ENCODE measurements at regions not wholly inside any gene's neighbourhood (a gene's known extent, or its start where the extent isn't known, plus 50 kb on each side); places are given as distances from the start of the nearest gene placed in this dataset.

GRCh38 chr10:125263551-125263950 lies 103.2 kb upstream of the CTBP2 start:
- no peak for DNase-seq (ENCODE audit: low spot score)
- no peaks in the 10 kb centered on the region for H3K36me3 Mint-ChIP-seq (ENCODE audit: low read depth, unreplicated experiment)
- TF ChIP-seq CTCF (IDR thresholded peaks at IDR 0.05; ENCODE audit: unreplicated experiment): no peak

GRCh38 chr10:125262920-125263319 lies 102.6 kb upstream of the CTBP2 start:
- no peaks in the 10 kb centered on the region for H3K4me1 Mint-ChIP-seq (ENCODE audit: unreplicated experiment)
- H3K9me3 Mint-ChIP-seq (ENCODE audit: unreplicated experiment): no peaks in the 10 kb centered on the region
- TF ChIP-seq CTCF (IDR thresholded peaks at IDR 0.05; ENCODE audit: unreplicated experiment): no peak
- peaks cover 11% of the 10 kb centered on the region for H3K27me3 Mint-ChIP-seq (ENCODE audit: unreplicated experiment)
- H3K36me3 Mint-ChIP-seq (ENCODE audit: low read depth, unreplicated experiment): no peaks in the 10 kb centered on the region
- H3K4me3 Mint-ChIP-seq (ENCODE audit: unreplicated experiment): no peak overlapping the region
- no peak overlapping the region for H3K27ac Mint-ChIP-seq (ENCODE audit: unreplicated experiment)
- no peak for DNase-seq (ENCODE audit: low spot score)

More at GRCh38 chr10:125263551-125263950, 103.2 kb upstream of the CTBP2 start:
- Mint-ChIP-seq H3K27ac (ENCODE audit: unreplicated experiment) (no peak overlapping the region), H3K27me3 (ENCODE audit: unreplicated experiment) (peaks cover 11% of the 10 kb centered on the region), H3K4me3 (ENCODE audit: unreplicated experiment) (no peak overlapping the region), H3K4me1 (ENCODE audit: unreplicated experiment) (no peaks in the 10 kb centered on the region), H3K9me3 (ENCODE audit: unreplicated experiment) (no peaks in the 10 kb centered on the region)

GRCh38 chr10:125262409-125262808 lies 102.0 kb upstream of the CTBP2 start:
- H3K4me1 Mint-ChIP-seq (ENCODE audit: unreplicated experiment): no peaks in the 10 kb centered on the region
- no peak for TF ChIP-seq CTCF (IDR thresholded peaks at IDR 0.05; ENCODE audit: unreplicated experiment)
- H3K4me3 Mint-ChIP-seq (ENCODE audit: unreplicated experiment): no peak overlapping the region
- H3K9me3 Mint-ChIP-seq (ENCODE audit: unreplicated experiment): no peaks in the 10 kb centered on the region
- H3K27ac Mint-ChIP-seq (ENCODE audit: unreplicated experiment): no peak overlapping the region
- H3K27me3 Mint-ChIP-seq (ENCODE audit: unreplicated experiment): peaks cover 11% of the 10 kb centered on the region
- no peaks in the 10 kb centered on the region for H3K36me3 Mint-ChIP-seq (ENCODE audit: low read depth, unreplicated experiment)
- no peak for DNase-seq (ENCODE audit: low spot score)

- no peaks in the 10 kb centered on the region for H3K9me3 Mint-ChIP-seq (ENCODE audit: unreplicated experiment)
- no peaks in the 10 kb centered on the region for H3K4me1 Mint-ChIP-seq (ENCODE audit: unreplicated experiment)
- DNase-seq (ENCODE audit: low spot score): no peak
- H3K4me3 Mint-ChIP-seq (ENCODE audit: unreplicated experiment): no peak overlapping the region
- no peak for TF ChIP-seq CTCF (IDR thresholded peaks at IDR 0.05; ENCODE audit: unreplicated experiment)
- H3K36me3 Mint-ChIP-seq (ENCODE audit: low read depth, unreplicated experiment): no peaks in the 10 kb centered on the region
- peaks cover 14% of the 10 kb centered on the region for H3K27me3 Mint-ChIP-seq (ENCODE audit: unreplicated experiment)
- H3K27ac Mint-ChIP-seq (ENCODE audit: unreplicated experiment): no peak overlapping the region
Observed at GRCh38 chr10:125261491-125262186, 101.3 kb upstream of the CTBP2 start.

GRCh38 chr10:125260260-125260659 lies 99.9 kb upstream of the CTBP2 start:
- Mint-ChIP-seq H3K36me3 (ENCODE audit: low read depth, unreplicated experiment) (no peaks in the 10 kb centered on the region), H3K4me1 (ENCODE audit: unreplicated experiment) (no peaks in the 10 kb centered on the region), H3K9me3 (ENCODE audit: unreplicated experiment) (no peaks in the 10 kb centered on the region), H3K27me3 (ENCODE audit: unreplicated experiment) (peaks cover 14% of the 10 kb centered on the region), H3K27ac (ENCODE audit: unreplicated experiment) (no peak overlapping the region), H3K4me3 (ENCODE audit: unreplicated experiment) (no peak overlapping the region)
- no peak for TF ChIP-seq CTCF (IDR thresholded peaks at IDR 0.05; ENCODE audit: unreplicated experiment)
- no peak for DNase-seq (ENCODE audit: low spot score)

Data from endothelial cell (in vitro differentiated cells).